Mesenchymal stem cell (in vitro differentiated cells and primary cell): ENCODE measurements at regions not wholly inside any gene's neighbourhood (a gene's known extent, or its start where the extent isn't known, plus 50 kb on each side); places are given as distances from the start of the nearest gene placed in this dataset.

Experiments used
- DNase-seq: peaks from one replicate; pipeline ENCODE4 v3.0.0-alpha.2; 2013
- H2AFZ ChIP-seq: one replicate; pipeline ENCODE4 v1.6.1; 2013; ENCODE audit warnings: low read depth, mild to moderate bottlenecking, control low read depth, inconsistent platforms, low read length, moderate library complexity
- H2AK5ac ChIP-seq: 2 replicates; pipeline ENCODE4 v1.6.1; 2013; ENCODE audit warnings: low read length, moderate library complexity, mild to moderate bottlenecking, inconsistent platforms; ENCODE audit not compliant: severe bottlenecking
- H2BK120ac ChIP-seq: one replicate; pipeline ENCODE4 v1.6.1; 2013; ENCODE audit warnings: low read depth, mild to moderate bottlenecking, inconsistent platforms, low read length, moderate library complexity
- H2BK12ac ChIP-seq, 2 experiments: one replicate each; pipeline ENCODE4 v1.6.1; 2013; ENCODE audit warnings: inconsistent platforms in 2 of 2, low read length in 2 of 2, mild to moderate bottlenecking in 2 of 2, moderate library complexity in 2 of 2, control low read depth in 1 of 2
- H2BK15ac ChIP-seq: one replicate; pipeline ENCODE4 v1.6.1; 2013; ENCODE audit warnings: mild to moderate bottlenecking, low read depth, inconsistent platforms; ENCODE audit not compliant: poor library complexity, severe bottlenecking
- H2BK5ac ChIP-seq: 2 replicates; pipeline ENCODE4 v1.6.1; 2013; ENCODE audit warnings: low read depth, mild to moderate bottlenecking, low read length, control low read depth, inconsistent platforms; ENCODE audit not compliant: poor library complexity, severe bottlenecking
- H3K14ac ChIP-seq, 2 experiments: one replicate each; pipeline ENCODE4 v1.6.1; 2013; ENCODE audit warnings: inconsistent platforms in 2 of 2, low read length in 2 of 2, control low read depth in 1 of 2, mild to moderate bottlenecking in 1 of 2, moderate library complexity in 1 of 2
- H3K18ac ChIP-seq, 2 experiments: one replicate each; pipeline ENCODE4 v1.6.1; 2013; ENCODE audit warnings: inconsistent platforms in 2 of 2, low read length in 2 of 2, control low read depth in 1 of 2, low read depth in 1 of 2, mild to moderate bottlenecking in 1 of 2
- H3K23ac ChIP-seq, 2 experiments: one replicate each; pipeline ENCODE4 v1.6.1; 2013; ENCODE audit warnings: inconsistent platforms in 2 of 2, low read length in 2 of 2, mild to moderate bottlenecking in 2 of 2, moderate library complexity in 2 of 2, control low read depth in 1 of 2
- H3K27ac ChIP-seq: 2 replicates; pipeline ENCODE4 v1.5.1; 2013; ENCODE audit warnings: mild to moderate bottlenecking, moderate library complexity, low read length, control low read depth, inconsistent platforms; ENCODE audit not compliant: poor library complexity, severe bottlenecking
- H3K27me3 ChIP-seq, 2 experiments: 2 replicates each; pipeline versions ENCODE4 v1.6.1 to v1.7.0; 2013; ENCODE audit warnings: low read length in 2 of 2, mild to moderate bottlenecking in 2 of 2, moderate library complexity in 2 of 2, control low read depth in 1 of 2, inconsistent platforms in 1 of 2; ENCODE audit not compliant: control insufficient read depth in 1 of 2, insufficient read depth in 1 of 2
- H3K36me3 ChIP-seq, 2 experiments: 2 replicates each; pipeline versions ENCODE4 v1.6.1 to v1.7.0; 2013; ENCODE audit warnings: low read length in 2 of 2, control low read depth in 1 of 2, inconsistent platforms in 1 of 2, low read depth in 1 of 2, mild to moderate bottlenecking in 1 of 2; ENCODE audit not compliant: insufficient read depth in 2 of 2, control insufficient read depth in 1 of 2
- H3K4ac ChIP-seq, 2 experiments: one replicate each; pipeline ENCODE4 v1.6.1; 2013; ENCODE audit warnings: inconsistent platforms in 2 of 2, low read length in 2 of 2, mild to moderate bottlenecking in 2 of 2, moderate library complexity in 2 of 2, control low read depth in 1 of 2, low read depth in 1 of 2
- H3K4me1 ChIP-seq: 2 replicates; pipeline ENCODE4 v1.6.1; 2013; ENCODE audit warnings: low read depth, low read length, control low read depth; ENCODE audit not compliant: control insufficient read depth, insufficient read depth
- H3K4me2 ChIP-seq: 2 replicates; pipeline ENCODE4 v1.6.1; 2013; ENCODE audit warnings: low read length, mild to moderate bottlenecking, inconsistent platforms; ENCODE audit not compliant: poor library complexity, severe bottlenecking
- H3K4me3 ChIP-seq, 2 experiments: 2 replicates each; pipeline versions ENCODE4 v1.5.1 to v1.7.0; 2013; ENCODE audit warnings: low read length in 2 of 2, mild to moderate bottlenecking in 2 of 2, control low read depth in 1 of 2, low read depth in 1 of 2; ENCODE audit not compliant: insufficient read depth in 1 of 2
- H3K79me1 ChIP-seq: replicated peaks from 2 replicates; pipeline ENCODE4 v1.6.1; 2013; ENCODE audit warnings: mild to moderate bottlenecking, control low read depth, low read length, inconsistent platforms; ENCODE audit not compliant: poor library complexity, severe bottlenecking
- H3K9ac ChIP-seq: 2 replicates; pipeline ENCODE4 v1.7.0; 2013; ENCODE audit warnings: mild to moderate bottlenecking, low read length, moderate library complexity
- H3K9me3 ChIP-seq: 2 replicates; pipeline ENCODE4 v1.7.0; 2013; ENCODE audit warnings: mild to moderate bottlenecking, low read length; ENCODE audit not compliant: control insufficient read depth
- H4K8ac ChIP-seq: one replicate; pipeline ENCODE4 v1.6.1; 2013; ENCODE audit warnings: inconsistent platforms, mild to moderate bottlenecking, low read length, moderate library complexity
- H4K91ac ChIP-seq: one replicate; pipeline ENCODE4 v1.6.1; 2013; ENCODE audit warnings: mild to moderate bottlenecking, low read length, inconsistent platforms
- WGBS: methylation state at CpG from one replicate; pipeline ENCODE4 v1.1.7; 2013; ENCODE audit warnings: mixed read lengths; 5-methylcytosine and 5-hydroxymethylcytosine counted together

DNA sequence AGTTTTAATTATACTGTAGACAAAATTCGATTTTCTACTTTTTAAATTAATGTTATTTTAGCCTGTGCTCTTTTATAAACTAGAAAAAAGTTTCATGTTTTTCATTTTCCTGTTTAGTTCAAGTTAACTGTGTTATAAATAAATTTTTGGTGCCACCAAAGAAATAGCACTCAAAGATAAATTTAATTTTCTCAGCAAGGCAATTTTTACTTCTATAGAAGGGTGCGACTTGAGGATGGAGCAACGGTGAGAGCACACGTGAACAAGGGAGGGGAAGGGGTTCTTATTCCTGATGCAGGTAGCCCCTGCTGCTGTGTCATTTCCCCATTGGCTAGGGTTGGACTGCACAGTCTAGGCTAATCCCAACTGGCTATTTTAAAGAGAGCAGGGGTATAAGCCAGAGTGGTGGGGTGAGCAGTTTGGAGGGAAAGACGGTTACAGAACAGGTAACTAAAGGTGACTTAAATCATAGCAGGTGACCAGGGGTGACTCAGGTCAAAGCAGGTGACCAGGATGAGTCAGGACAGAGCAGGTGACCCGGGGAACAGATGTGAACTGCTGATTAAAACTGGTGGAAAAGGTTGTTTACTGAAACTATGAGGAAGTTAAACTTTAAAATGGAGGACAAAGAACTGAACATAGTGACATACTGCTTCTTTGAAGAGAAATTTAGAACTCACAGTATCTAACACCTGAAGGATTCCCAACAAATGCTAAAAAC is 104.6 kb upstream of the GPBP1 start:
- 93% methylated on average over 5 of the region's 6 CpGs for WGBS
- H4K8ac ChIP-seq: no peak overlapping the region
- H3K4me1 ChIP-seq: no peaks in the 10 kb centered on the region
- H3K27ac ChIP-seq: no peak overlapping the region
- H3K27me3 ChIP-seq: peaks cover 0 to 5% of the 10 kb centered on the region in 2 experiments
- no peak overlapping the region for H2BK5ac ChIP-seq
- no peak overlapping the region for H2BK120ac ChIP-seq
- H3K4me3 ChIP-seq: no peak overlapping the region
- no peak overlapping the region for H3K4me2 ChIP-seq
- H3K79me1 ChIP-seq: no peaks in the 10 kb centered on the region
- H3K18ac ChIP-seq: no peak overlapping the region
- H2AFZ ChIP-seq: no peak overlapping the region
- peaks cover 10% of the 10 kb centered on the region for H3K9me3 ChIP-seq
- no peak overlapping the region for H2BK15ac ChIP-seq
- DNase-seq: no peak
- H3K4ac ChIP-seq: peak overlapping the region in 1 of 2 experiments; percentile 41
- no peak overlapping the region for H3K9ac ChIP-seq
- no peak overlapping the region for H3K23ac ChIP-seq
- no peak overlapping the region for H3K14ac ChIP-seq
- H4K91ac ChIP-seq: no peak overlapping the region
- H3K36me3 ChIP-seq: no peaks in the 10 kb centered on the region
- peak overlapping the region in 1 of 2 experiments; percentile 72 for H2BK12ac ChIP-seq
- peak overlapping the region; percentile 31 for H2AK5ac ChIP-seq

- Histone ChIP-seq H3K9ac (no peak overlapping the region), H3K27me3 (peaks cover 0 to 5% of the 10 kb centered on the region in 2 experiments), H3K79me1 (no peaks in the 10 kb centered on the region), H3K4me3 (no peak overlapping the region), H2BK15ac (no peak overlapping the region), H3K14ac (no peak overlapping the region), H2BK120ac (no peak overlapping the region), H4K8ac (no peak overlapping the region), H3K36me3 (no peaks in the 10 kb centered on the region), H3K27ac (no peak overlapping the region), H2AK5ac (no peak overlapping the region), H3K18ac (no peak overlapping the region), H2BK12ac (no peak overlapping the region), H4K91ac (no peak overlapping the region), H2BK5ac (no peak overlapping the region), H3K4ac (no peak overlapping the region), H3K4me2 (no peak overlapping the region), H3K23ac (no peak overlapping the region), H3K9me3 (peaks cover 10% of the 10 kb centered on the region), H2AFZ (no peak overlapping the region), H3K4me1 (no peaks in the 10 kb centered on the region)
- WGBS: 79% methylated on average over 2 of the region's 3 CpGs
- no peak for DNase-seq
Measured at GRCh38 chr5:57072218-57072892, 101.5 kb upstream of the GPBP1 start.

GRCh38 chr5:57082441-57083067 is 91.3 kb upstream of the GPBP1 start:
- H3K4ac ChIP-seq: no peak overlapping the region
- H3K23ac ChIP-seq: no peak overlapping the region
- no peak overlapping the region for H3K4me3 ChIP-seq
- H4K91ac ChIP-seq: no peak overlapping the region
- H2BK15ac ChIP-seq: no peak overlapping the region
- no peak overlapping the region for H2AK5ac ChIP-seq
- H3K14ac ChIP-seq: no peak overlapping the region
- no peaks in the 10 kb centered on the region for H3K9me3 ChIP-seq
- H3K18ac ChIP-seq: no peak overlapping the region
- H4K8ac ChIP-seq: no peak overlapping the region
- no peak overlapping the region for H3K4me2 ChIP-seq
- H3K79me1 ChIP-seq: no peaks in the 10 kb centered on the region
- H3K27me3 ChIP-seq: peaks cover 0 to 6% of the 10 kb centered on the region in 2 experiments
- H3K27ac ChIP-seq: no peak overlapping the region
- no peaks in the 10 kb centered on the region for H3K4me1 ChIP-seq
- no peak overlapping the region for H3K9ac ChIP-seq
- no peak overlapping the region for H2BK12ac ChIP-seq
- DNase-seq: peak; percentile 59
- no peak overlapping the region for H2BK5ac ChIP-seq
- no peaks in the 10 kb centered on the region for H3K36me3 ChIP-seq
- H2AFZ ChIP-seq: no peak overlapping the region
- 88% methylated on average over 7 of the region's 7 CpGs for WGBS
- no peak overlapping the region for H2BK120ac ChIP-seq
